ENCODE measurements at regions not wholly inside any gene's neighbourhood (a gene's known extent, or its start where the extent isn't known, plus 50 kb on each side); places are given as distances from the start of the nearest gene placed in this dataset.
"Not testable (repeated sequence)": the region's sequence is repeated elsewhere in the genome, so short reads cannot be mapped to it uniquely, and the experiment has no call there.

DNA sequence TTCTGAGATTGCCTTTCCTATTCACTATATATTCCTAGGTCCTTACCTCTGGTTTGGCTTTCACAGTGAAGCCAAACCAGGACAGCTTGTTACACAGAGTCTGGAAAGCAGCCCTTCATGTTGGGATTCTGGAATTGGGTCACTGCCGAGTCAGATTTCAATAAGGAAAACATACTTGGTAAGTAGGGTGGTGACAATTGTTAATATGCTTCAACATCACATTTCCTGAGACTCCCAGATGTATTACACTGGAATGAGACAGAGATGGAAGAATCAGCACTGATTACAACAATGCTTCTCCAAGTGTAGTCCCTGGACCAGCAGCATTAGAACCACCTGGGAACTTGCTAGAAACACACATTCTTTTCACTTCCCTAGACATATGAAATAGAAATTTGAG is 268.9 kb upstream of the SEMA3C start:
- H3K4me3 Mint-ChIP-seq, result no peak overlapping the region
- Histone ChIP-seq H3K9me3 (ENCODE audit: control insufficient read depth in 2 of 3, low read length in 3 of 3) (no peaks in the 10 kb centered on the region), H3K4me3 (ENCODE audit: low read length) (no peak overlapping the region), H3K4me1 (ENCODE audit: control insufficient read depth in 2 of 2, insufficient read depth in 2 of 2, low read length in 2 of 2) (no peaks in the 10 kb centered on the region), H3K27me3 (ENCODE audit: control insufficient read depth in 2 of 2, insufficient read depth in 2 of 2, low read length in 2 of 2) (no peaks in the 10 kb centered on the region), H3K36me3 (ENCODE audit: control insufficient read depth in 2 of 3, insufficient read depth in 3 of 3, low read length in 3 of 3) (no peaks in the 10 kb centered on the region), H3K27ac (ENCODE audit: low read depth, low read length) (no peak overlapping the region)
- peaks cover 0 to 13% (median 0%) of the 10 kb centered on the region in 11 donors for H3K9me3 Mint-ChIP-seq
- H3K4me1 Mint-ChIP-seq, result no peaks in the 10 kb centered on the region
- DNase-seq (no peak), ATAC-seq (no peak)
- H3K27me3 Mint-ChIP-seq, result no peaks in the 10 kb centered on the region
- H3K36me3 Mint-ChIP-seq, result no peaks in the 10 kb centered on the region
- ChIA-PET POLR2A (no interaction called here), CTCF (no interaction called here)
- intact Hi-C loops (cut with micrococcal nuclease), result no loop called here
- no peak overlapping the region for H3K27ac Mint-ChIP-seq

GRCh38 chr7:81186691-81187090 is 267.8 kb upstream of the SEMA3C start:
- intact Hi-C loops (cut with micrococcal nuclease), result no loop called here
- H3K4me1 Mint-ChIP-seq, result no peaks in the 10 kb centered on the region
- no peak overlapping the region for H3K27ac Mint-ChIP-seq
- H3K4me3 Mint-ChIP-seq, result no peak overlapping the region
- POLR2A ChIA-PET, result no interaction called here
- H3K9me3 Mint-ChIP-seq, result peaks cover 0 to 13% (median 0%) of the 10 kb centered on the region in 11 donors
- Histone ChIP-seq H3K4me1 (ENCODE audit: control insufficient read depth in 2 of 2, insufficient read depth in 2 of 2, low read length in 2 of 2) (no peaks in the 10 kb centered on the region), H3K27me3 (ENCODE audit: control insufficient read depth in 2 of 2, insufficient read depth in 2 of 2, low read length in 2 of 2) (no peaks in the 10 kb centered on the region), H3K36me3 (ENCODE audit: control insufficient read depth in 2 of 3, insufficient read depth in 3 of 3, low read length in 3 of 3) (no peaks in the 10 kb centered on the region), H3K4me3 (ENCODE audit: low read length) (no peak overlapping the region), H3K27ac (ENCODE audit: low read depth, low read length) (no peak overlapping the region), H3K9me3 (ENCODE audit: control insufficient read depth in 2 of 3, low read length in 3 of 3) (no peaks in the 10 kb centered on the region)
- CTCF ChIA-PET, result no interaction called here
- H3K27me3 Mint-ChIP-seq, result no peaks in the 10 kb centered on the region
- ATAC-seq, result no peak
- H3K36me3 Mint-ChIP-seq, result no peaks in the 10 kb centered on the region
- DNase-seq, result no peak

DNA sequence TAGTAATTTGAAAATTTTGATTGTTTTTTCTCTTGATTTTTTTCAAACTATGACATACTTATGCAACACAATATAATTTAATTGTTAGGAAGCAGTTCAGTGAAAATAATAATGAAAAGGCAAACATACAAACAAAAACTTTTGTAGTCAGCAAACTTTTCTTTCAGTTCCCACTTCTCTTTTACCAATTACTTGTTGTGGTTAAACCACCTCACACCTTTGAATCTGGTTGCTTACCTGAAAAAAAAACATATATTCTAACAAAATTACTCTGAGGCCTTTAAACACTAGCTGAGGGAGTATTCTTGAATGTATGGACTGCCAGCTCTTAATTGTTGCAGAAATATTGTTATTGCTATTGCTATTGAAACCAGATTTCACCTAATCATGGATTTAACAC is 266.2 kb upstream of the SEMA3C start:
- Histone ChIP-seq H3K4me3 (ENCODE audit: low read length) (no peak overlapping the region), H3K27me3 (ENCODE audit: control insufficient read depth in 2 of 2, insufficient read depth in 2 of 2, low read length in 2 of 2) (no peaks in the 10 kb centered on the region), H3K9me3 (ENCODE audit: control insufficient read depth in 2 of 3, low read length in 3 of 3) (no peaks in the 10 kb centered on the region), H3K4me1 (ENCODE audit: control insufficient read depth in 2 of 2, insufficient read depth in 2 of 2, low read length in 2 of 2) (no peaks in the 10 kb centered on the region), H3K27ac (ENCODE audit: low read depth, low read length) (no peak overlapping the region), H3K36me3 (ENCODE audit: control insufficient read depth in 2 of 3, insufficient read depth in 3 of 3, low read length in 3 of 3) (no peaks in the 10 kb centered on the region)
- no peak overlapping the region for H3K27ac Mint-ChIP-seq
- ChIA-PET POLR2A (no interaction called here), CTCF (no interaction called here)
- no peaks in the 10 kb centered on the region for H3K36me3 Mint-ChIP-seq
- intact Hi-C loops (cut with micrococcal nuclease), result no loop called here
- no peaks in the 10 kb centered on the region for H3K27me3 Mint-ChIP-seq
- H3K4me3 Mint-ChIP-seq, result no peak overlapping the region
- H3K4me1 Mint-ChIP-seq, result no peaks in the 10 kb centered on the region
- H3K9me3 Mint-ChIP-seq, result peaks cover 0 to 17% (median 3%) of the 10 kb centered on the region in 11 donors
- ATAC-seq, result no peak
- no peak for DNase-seq

DNA sequence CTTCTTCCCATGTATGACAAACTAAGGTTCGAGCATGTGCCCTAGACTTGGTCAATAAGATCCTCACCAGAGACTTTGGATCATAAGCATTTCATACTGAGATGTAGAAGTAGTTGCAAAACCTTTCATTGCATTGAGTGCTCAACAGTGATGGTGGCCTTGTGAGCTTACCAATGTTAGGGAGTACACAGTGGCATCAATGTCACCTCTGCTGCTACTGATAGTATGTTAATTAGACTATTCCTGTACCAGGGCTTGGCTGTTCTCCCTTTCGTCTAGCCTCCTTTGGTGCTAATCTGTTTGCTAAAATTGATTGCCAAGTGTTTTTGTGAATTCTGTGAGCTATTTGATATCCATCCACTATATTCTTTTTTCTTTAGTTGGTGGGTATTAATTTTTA is 264.5 kb upstream of the SEMA3C start:
- DNase-seq (no peak), ATAC-seq (no peak)
- no peak overlapping the region for H3K27ac Mint-ChIP-seq

DNA sequence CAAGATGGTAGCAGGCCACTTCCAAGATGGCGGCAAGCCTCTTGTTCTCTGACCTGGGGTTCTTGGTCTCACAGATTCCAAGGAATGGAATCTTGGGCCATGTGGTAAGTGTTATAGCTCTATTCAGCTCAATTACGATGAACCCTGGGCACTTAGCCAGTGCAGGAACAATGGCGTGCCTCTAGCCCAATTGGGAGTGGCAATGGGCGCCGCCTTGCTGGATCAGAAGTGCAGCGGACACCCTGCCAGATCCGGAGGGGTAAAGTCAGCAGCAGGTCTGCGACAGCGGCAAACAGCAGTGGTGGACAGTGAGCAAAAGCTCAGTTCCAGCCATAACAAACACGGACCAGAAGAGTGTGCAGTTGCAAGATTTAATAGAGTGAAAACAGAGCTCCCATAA is 263.2 kb upstream of the SEMA3C start:
- H3K27me3 Mint-ChIP-seq; CTCF ChIA-PET; H3K9me3 ChIP-seq (ENCODE audit: control insufficient read depth in 2 of 3, low read length in 3 of 3); H3K36me3 ChIP-seq (ENCODE audit: control insufficient read depth in 2 of 3, insufficient read depth in 3 of 3, low read length in 3 of 3); H3K27ac ChIP-seq (ENCODE audit: low read depth, low read length); H3K36me3 Mint-ChIP-seq; H3K4me1 ChIP-seq (ENCODE audit: control insufficient read depth in 2 of 2, insufficient read depth in 2 of 2, low read length in 2 of 2); H3K4me3 ChIP-seq (ENCODE audit: low read length); ATAC-seq; H3K27ac Mint-ChIP-seq; H3K4me3 Mint-ChIP-seq; H3K4me1 Mint-ChIP-seq; intact Hi-C loops (cut with micrococcal nuclease); H3K27me3 ChIP-seq (ENCODE audit: control insufficient read depth in 2 of 2, insufficient read depth in 2 of 2, low read length in 2 of 2); POLR2A ChIA-PET; DNase-seq: not testable (repeated sequence)
- peaks cover 4 to 21% (median 8%) of the 10 kb centered on the region in 11 donors for H3K9me3 Mint-ChIP-seq

More for the DNA sequence above, 264.5 kb upstream of the SEMA3C start:
- Mint-ChIP-seq H3K9me3 (peaks cover 3 to 15% (median 9%) of the 10 kb centered on the region in 11 donors), H3K36me3 (no peaks in the 10 kb centered on the region), H3K4me3 (no peak overlapping the region), H3K4me1 (no peaks in the 10 kb centered on the region), H3K27me3 (no peaks in the 10 kb centered on the region)
- POLR2A ChIA-PET, result no interaction called here
- intact Hi-C loops (cut with micrococcal nuclease), result no loop called here
- Histone ChIP-seq H3K27ac (ENCODE audit: low read depth, low read length) (no peak overlapping the region), H3K27me3 (ENCODE audit: control insufficient read depth in 2 of 2, insufficient read depth in 2 of 2, low read length in 2 of 2) (no peaks in the 10 kb centered on the region), H3K4me1 (ENCODE audit: control insufficient read depth in 2 of 2, insufficient read depth in 2 of 2, low read length in 2 of 2) (no peaks in the 10 kb centered on the region), H3K9me3 (ENCODE audit: control insufficient read depth in 2 of 3, low read length in 3 of 3) (no peaks in the 10 kb centered on the region), H3K4me3 (ENCODE audit: low read length) (no peak overlapping the region), H3K36me3 (ENCODE audit: control insufficient read depth in 2 of 3, insufficient read depth in 3 of 3, low read length in 3 of 3) (no peaks in the 10 kb centered on the region)
- CTCF ChIA-PET, result no interaction called here

GRCh38 chr7:81181066-81181465 is 262.2 kb upstream of the SEMA3C start:
- ATAC-seq (no peak), DNase-seq (no peak)
- H3K27me3 ChIP-seq (ENCODE audit: control insufficient read depth in 2 of 2, insufficient read depth in 2 of 2, low read length in 2 of 2), result no peaks in the 10 kb centered on the region
- no peak overlapping the region for H3K27ac ChIP-seq (ENCODE audit: low read depth, low read length)
- H3K4me1 ChIP-seq (ENCODE audit: control insufficient read depth in 2 of 2, insufficient read depth in 2 of 2, low read length in 2 of 2), result no peaks in the 10 kb centered on the region
- Mint-ChIP-seq H3K4me3 (no peak overlapping the region), H3K36me3 (no peaks in the 10 kb centered on the region), H3K4me1 (no peaks in the 10 kb centered on the region), H3K27ac (no peak overlapping the region), H3K9me3 (peaks cover 4 to 21% (median 8%) of the 10 kb centered on the region in 11 donors), H3K27me3 (no peaks in the 10 kb centered on the region)
- intact Hi-C loops (cut with micrococcal nuclease), result no loop called here
- H3K36me3 ChIP-seq (ENCODE audit: control insufficient read depth in 2 of 3, insufficient read depth in 3 of 3, low read length in 3 of 3), result no peaks in the 10 kb centered on the region
- CTCF ChIA-PET, result no interaction called here
- POLR2A ChIA-PET, result no interaction called here
- H3K4me3 ChIP-seq (ENCODE audit: low read length), result no peak overlapping the region
- H3K9me3 ChIP-seq (ENCODE audit: control insufficient read depth in 2 of 3, low read length in 3 of 3), result no peaks in the 10 kb centered on the region

DNA sequence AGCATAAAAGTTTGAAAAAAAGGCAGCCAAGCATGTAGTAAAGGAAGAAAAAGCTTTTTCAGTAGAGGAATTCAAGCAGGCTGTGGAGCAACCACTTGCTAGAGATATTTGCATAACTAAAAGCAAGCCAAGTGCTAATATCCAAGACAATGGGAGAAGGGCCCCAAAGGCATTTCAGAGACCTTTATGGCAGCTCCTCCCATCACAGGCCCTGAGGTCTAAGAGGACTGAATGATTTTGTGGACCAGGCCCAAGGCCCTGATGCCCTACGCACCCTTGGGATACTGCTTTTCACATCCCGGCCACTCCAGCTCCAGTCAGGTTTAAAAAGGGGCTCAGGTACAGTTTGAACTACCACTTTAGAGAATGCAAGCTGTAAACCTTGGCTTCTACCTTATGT is 261.7 kb upstream of the SEMA3C start:
- H3K4me3 ChIP-seq (ENCODE audit: low read length), result no peak overlapping the region
- Mint-ChIP-seq H3K27ac (no peak overlapping the region), H3K36me3 (no peaks in the 10 kb centered on the region), H3K4me3 (no peak overlapping the region), H3K9me3 (peaks cover 4 to 21% (median 8%) of the 10 kb centered on the region in 11 donors), H3K27me3 (no peaks in the 10 kb centered on the region), H3K4me1 (no peaks in the 10 kb centered on the region)
- CTCF ChIA-PET, result no interaction called here
- no peak overlapping the region for H3K27ac ChIP-seq (ENCODE audit: low read depth, low read length)
- ATAC-seq (no peak), DNase-seq (no peak)
- H3K27me3 ChIP-seq (ENCODE audit: control insufficient read depth in 2 of 2, insufficient read depth in 2 of 2, low read length in 2 of 2), result no peaks in the 10 kb centered on the region
- intact Hi-C loops (cut with micrococcal nuclease), result no loop called here
- H3K9me3 ChIP-seq (ENCODE audit: control insufficient read depth in 2 of 3, low read length in 3 of 3), result no peaks in the 10 kb centered on the region
- no peaks in the 10 kb centered on the region for H3K4me1 ChIP-seq (ENCODE audit: control insufficient read depth in 2 of 2, insufficient read depth in 2 of 2, low read length in 2 of 2)
- POLR2A ChIA-PET, result no interaction called here
- H3K36me3 ChIP-seq (ENCODE audit: control insufficient read depth in 2 of 3, insufficient read depth in 3 of 3, low read length in 3 of 3), result no peaks in the 10 kb centered on the region

All from naive thymus-derived CD4-positive, alpha-beta T cell (primary cell).